HG02678 (cell line): ENCODE measurements at regions not wholly inside any gene's neighbourhood (a gene's known extent, or its start where the extent isn't known, plus 50 kb on each side); places are given as distances from the start of the nearest gene placed in this dataset.
"Not testable (repeated sequence)": the region's sequence is repeated elsewhere in the genome, so short reads cannot be mapped to it uniquely, and the experiment has no call there.

Source experiments
- ATAC-seq: cut with Tn5 transposase; IDR thresholded peaks from one replicate; pipeline ENCODE4 v1.9.1; 2021; ENCODE audit warnings: mild to moderate bottlenecking, moderate library complexity; ENCODE audit not compliant: unreplicated experiment

- no peak for ATAC-seq
Measured at GRCh38 chrX:137215467-137215866, 181.7 kb upstream of the GPR101 start.

GRCh38 chrX:137212078-137212632, 178.4 kb upstream of the GPR101 start:
- ATAC-seq = no peak

DNA sequence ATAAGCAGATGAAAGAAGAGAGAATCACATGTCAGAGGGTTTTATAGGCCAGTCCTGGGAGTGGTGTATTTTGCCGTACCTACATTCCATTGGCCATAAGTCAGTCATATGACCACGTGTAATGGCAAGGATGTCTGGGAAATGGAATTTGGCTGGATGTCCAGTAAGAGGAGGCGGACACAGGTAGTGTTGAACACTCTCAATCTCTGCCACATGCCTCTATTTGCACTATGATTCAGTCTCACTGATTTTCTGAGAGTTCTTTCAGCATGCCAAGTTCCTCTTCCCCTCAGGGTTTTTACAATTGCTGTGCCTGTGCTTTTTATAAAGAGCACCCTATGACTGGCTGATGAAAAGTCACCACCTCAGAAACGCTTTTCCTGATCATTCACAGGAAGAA, 164.2 kb upstream of the GPR101 start:
- no peak for ATAC-seq

DNA sequence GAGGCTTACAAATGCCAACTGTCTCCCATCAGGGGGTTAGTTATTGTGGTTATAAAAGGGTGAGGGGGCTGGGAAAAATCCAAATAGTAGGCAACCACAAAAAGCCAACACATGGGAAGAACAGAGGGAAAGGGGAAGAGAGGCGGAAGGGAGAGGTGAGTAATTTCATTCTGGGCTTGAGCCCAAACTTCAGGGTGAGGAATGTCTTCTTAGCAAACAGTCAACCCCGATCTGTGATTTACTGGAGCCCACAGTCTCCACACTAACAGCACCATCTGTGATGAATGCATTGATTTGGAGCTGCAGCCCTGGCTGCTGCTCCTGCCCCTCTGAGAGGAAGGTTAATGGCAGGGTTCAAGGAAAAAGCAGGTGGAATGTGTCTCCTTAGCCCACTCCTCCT, 162.2 kb upstream of the GPR101 start:
- no peak for ATAC-seq

GRCh38 chrX:137195296-137195695, 161.5 kb upstream of the GPR101 start:
- ATAC-seq = no peak

DNA sequence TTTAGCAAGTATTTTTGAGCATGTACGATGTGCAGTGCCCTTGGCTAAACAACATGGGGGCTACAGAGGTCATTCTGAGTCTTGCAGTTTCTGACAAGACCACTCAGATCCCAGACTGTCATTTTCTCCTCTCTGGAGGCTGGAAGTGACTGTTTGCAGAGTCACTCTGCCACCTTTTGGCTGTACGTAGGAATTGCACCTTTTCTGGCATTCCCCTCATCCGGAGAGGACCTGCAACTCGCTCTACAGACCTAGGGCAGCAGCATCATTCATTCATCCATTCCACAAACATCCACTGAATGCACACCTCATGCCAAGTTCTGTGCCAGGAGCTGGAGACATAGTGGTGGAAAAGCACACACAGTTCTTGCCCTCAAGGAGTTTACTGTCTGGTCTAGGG, 160.4 kb upstream of the GPR101 start:
- ATAC-seq = peak; percentile 45

DNA sequence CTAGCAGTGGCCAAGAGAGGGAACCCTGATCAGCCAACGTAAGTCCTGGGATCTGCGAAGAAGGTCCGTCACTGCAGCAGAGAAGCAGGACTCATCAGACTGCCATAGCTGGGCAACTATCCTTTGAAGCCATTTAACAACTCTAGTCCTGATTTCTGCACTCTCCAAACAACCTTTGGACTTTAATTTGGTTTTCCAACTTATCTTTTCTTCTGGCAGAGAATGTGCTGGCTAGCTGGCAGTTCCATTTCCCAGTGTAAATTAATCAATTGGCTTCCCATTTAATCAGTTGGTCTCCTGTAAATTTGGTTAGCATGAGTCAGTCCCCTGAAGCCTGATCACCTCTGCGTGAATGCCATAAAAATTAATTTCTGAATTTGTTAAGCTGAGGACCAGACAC, 153.7 kb upstream of the GPR101 start:
- ATAC-seq = no peak

DNA sequence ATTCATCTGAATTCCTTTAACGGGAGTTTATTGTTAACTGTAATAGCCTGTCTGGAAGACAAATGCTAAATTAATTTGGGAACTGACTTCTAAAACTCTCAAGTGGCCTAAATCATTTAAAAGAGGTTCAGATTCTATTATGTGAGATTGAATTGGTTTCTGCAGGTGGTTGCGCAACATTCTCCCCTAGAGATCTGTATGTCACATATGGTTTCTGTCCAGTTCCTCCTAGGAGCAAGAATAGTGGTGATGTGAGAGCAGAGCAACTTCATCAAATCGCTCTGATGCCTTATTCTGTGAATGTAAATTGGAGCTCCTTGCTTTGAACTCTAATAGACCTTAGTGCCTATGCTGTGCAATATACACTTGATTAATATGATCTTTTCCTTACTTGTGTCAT, 144.6 kb upstream of the GPR101 start:
- no peak for ATAC-seq

DNA sequence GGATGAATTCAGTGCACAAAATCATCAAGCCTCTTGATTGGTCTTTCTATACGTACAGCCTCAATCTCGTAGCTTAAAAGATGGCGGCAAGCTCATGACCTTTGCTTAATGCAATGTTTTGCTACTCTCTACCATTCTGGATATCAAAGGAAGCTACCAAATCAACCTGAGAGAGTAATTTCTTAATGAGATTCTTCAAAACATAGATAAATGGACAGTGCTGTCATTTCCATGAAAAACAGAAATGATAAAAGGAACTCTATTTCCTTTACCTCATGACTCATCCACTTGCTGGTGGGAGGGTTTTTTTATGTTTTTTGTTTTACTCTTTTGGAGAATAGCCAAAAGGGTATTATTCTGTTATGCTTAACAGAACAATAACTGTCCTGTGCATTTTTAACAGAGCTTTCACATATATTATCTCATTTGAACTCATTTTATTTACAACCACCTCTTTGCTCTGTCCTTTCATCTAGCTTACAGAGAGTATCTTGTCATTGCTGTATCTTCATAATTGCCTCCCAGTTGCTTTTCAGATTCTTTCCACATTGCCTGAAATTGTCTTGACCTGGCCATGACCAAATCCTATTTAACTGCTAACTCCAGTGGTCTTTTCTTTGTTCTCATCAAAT, 138.6 kb upstream of the GPR101 start:
- ATAC-seq = no peak

DNA sequence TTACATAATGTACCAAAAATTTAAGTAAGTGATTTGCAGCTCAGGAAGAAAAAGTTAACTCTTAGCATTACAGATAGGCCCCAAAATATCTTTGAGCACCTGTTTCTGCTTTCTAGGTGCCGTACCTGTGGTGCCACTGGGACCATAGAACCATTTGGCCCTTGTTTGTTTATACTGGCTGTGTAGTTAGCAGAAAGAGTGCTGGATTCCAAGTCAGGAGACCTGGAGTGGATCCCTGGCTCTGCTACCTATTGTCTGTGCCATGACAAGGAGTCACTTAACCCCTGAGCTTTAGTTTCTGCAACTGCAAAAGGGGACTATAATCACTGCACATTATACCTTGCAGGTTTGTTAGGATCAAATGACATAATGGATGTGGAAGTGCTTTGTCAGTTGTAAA, 137.8 kb upstream of the GPR101 start:
- no peak for ATAC-seq

- ATAC-seq = no peak
Measured at GRCh38 chrX:137166591-137166990, 132.8 kb upstream of the GPR101 start.

- no peak for ATAC-seq
Measured at GRCh38 chrX:137164329-137164728, 130.5 kb upstream of the GPR101 start.

GRCh38 chrX:137151403-137151802, 117.6 kb upstream of the GPR101 start:
- no peak for ATAC-seq

DNA sequence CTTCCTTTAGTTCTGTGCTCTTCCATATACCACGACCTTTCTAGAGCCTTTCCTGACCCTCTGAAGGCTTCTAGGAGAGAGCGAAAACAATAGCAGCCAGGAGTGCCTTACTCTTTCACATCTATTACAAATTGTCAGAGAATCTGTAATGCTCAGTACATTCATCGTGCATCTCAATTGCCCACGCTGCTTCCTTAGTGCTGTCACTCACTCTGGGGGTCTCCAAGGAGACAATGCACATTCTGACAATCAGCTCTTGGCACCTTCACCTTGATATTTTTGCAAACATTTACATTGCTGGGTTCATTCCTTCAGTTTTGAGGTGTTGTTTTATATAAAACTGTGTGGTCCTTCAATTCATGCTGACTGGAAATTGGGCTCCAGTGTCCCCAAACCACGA, 110.1 kb upstream of the GPR101 start:
- ATAC-seq = no peak

GRCh38 chrX:137122651-137123050, 88.9 kb upstream of the GPR101 start:
- not testable (repeated sequence) for ATAC-seq

- no peak for ATAC-seq
Measured at GRCh38 chrX:137119049-137119448, 85.3 kb upstream of the GPR101 start.

DNA sequence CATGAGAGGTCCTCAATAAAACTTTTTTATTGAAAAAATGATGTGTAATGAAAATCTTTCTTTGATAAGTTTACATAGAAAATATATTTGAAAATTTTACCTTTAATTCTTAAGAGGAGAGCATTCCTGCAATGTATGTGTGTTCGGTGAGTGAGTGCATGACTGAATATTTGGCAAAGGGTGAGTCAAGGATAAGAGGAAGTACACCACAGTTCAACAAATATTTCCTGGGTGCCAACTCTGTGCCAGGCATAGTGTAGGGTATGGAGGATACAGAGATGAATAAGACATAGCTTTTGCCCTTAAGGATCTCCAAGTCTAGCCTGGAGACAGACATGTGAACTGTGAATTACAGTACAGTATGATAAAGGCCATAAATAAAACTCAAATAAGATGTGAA, 84.7 kb upstream of the GPR101 start:
- ATAC-seq = no peak

DNA sequence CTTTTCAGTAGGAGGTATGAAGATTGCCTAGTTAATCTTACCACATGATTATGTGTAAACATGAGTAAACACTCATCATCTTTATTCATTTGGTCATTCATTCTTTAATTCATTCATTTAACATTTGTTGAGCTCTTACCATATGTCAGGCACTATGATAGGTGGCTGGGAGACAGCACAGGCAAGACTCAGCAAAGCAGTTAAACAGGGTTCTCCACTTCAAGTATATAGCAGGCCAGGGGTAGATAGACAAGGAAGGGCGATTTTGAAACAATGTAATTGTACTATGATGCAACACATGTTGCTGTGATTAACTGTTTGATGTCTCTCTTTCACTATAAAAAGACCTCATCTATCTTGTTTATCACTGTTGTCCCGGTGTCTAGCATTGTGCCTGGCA, 84.3 kb upstream of the GPR101 start:
- ATAC-seq = no peak

GRCh38 chrX:137107877-137108276, 74.1 kb upstream of the GPR101 start:
- ATAC-seq = not testable (repeated sequence)

DNA sequence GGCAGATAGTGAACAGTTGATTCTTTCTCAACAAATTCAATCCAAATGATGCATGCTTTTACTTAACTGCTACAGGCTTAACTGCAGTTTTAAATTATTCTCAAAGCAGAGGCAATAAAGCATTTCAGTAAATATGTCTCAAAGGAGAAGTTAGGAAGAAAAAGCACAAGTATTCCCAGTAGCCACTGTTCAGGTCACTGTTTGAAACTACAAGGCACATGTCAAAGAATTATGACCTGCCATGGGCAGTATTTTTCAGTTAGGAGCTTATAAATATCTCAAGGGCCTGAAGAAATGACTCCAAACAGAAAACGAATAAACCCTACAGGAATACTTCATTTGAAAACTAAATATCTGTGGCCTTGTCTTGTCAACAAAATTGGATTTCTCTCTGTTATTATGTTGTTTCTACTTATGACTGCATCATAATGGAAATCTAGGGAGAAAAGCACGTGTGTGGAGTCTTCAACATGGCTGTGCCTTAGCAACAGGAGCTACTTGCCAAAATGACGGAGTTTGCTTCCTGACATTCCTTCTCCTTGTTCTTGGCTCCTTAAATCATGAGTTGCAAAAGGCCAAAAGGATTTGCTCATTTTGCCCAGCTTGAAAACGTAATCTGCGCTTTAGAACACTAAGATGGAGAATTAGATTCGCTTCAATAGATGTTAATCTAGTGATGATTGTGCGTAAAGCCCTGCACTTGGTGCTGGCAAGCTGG, 67.6 kb upstream of the GPR101 start:
- ATAC-seq = no peak
